ENCODE measurements at regions not wholly inside any gene's neighbourhood (a gene's known extent, or its start where the extent isn't known, plus 50 kb on each side); places are given as distances from the start of the nearest gene placed in this dataset.

DNA sequence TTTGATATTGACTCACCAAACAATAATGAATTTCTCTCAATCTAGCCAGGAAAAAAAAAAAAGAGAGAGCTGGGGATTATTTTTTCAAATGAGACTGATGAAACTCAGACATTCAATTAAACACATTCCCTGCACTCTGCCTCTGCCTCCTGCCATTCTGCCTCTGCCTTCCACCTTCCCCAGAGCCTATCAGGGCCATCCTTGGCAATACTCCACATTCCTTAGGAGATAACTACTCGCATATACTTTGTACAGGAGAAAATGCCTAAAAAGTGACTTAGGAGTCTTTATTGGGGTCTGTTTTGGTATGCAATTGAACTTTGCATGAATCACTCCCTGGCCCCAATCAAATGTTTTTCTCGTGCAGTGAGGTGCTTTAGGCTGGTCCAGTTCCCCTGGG is 246.6 kb upstream of the PLET1 start:
- TF ChIP-seq NR2C2 (CRISPR knock-in tag; IDR thresholded peaks at IDR 0.05) = no peak
- TF ChIP-seq, protein P1, sequence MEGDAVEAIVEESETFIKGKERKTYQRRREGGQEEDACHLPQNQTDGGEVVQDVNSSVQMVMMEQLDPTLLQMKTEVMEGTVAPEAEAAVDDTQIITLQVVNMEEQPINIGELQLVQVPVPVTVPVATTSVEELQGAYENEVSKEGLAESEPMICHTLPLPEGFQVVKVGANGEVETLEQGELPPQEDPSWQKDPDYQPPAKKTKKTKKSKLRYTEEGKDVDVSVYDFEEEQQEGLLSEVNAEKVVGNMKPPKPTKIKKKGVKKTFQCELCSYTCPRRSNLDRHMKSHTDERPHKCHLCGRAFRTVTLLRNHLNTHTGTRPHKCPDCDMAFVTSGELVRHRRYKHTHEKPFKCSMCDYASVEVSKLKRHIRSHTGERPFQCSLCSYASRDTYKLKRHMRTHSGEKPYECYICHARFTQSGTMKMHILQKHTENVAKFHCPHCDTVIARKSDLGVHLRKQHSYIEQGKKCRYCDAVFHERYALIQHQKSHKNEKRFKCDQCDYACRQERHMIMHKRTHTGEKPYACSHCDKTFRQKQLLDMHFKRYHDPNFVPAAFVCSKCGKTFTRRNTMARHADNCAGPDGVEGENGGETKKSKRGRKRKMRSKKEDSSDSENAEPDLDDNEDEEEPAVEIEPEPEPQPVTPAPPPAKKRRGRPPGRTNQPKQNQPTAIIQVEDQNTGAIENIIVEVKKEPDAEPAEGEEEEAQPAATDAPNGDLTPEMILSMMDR (IDR thresholded peaks at IDR 0.05) = no peak
- no peak for TF ChIP-seq NFYB (CRISPR knock-in tag; conservative IDR thresholded peaks at IDR 0.05; ENCODE audit: low read depth)
- TF ChIP-seq, protein P2, sequence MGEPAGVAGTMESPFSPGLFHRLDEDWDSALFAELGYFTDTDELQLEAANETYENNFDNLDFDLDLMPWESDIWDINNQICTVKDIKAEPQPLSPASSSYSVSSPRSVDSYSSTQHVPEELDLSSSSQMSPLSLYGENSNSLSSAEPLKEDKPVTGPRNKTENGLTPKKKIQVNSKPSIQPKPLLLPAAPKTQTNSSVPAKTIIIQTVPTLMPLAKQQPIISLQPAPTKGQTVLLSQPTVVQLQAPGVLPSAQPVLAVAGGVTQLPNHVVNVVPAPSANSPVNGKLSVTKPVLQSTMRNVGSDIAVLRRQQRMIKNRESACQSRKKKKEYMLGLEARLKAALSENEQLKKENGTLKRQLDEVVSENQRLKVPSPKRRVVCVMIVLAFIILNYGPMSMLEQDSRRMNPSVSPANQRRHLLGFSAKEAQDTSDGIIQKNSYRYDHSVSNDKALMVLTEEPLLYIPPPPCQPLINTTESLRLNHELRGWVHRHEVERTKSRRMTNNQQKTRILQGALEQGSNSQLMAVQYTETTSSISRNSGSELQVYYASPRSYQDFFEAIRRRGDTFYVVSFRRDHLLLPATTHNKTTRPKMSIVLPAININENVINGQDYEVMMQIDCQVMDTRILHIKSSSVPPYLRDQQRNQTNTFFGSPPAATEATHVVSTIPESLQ (CRISPR knock-in tag; IDR thresholded peaks at IDR 0.05) = no peak
- TF ChIP-seq NFE2L1 (CRISPR knock-in tag; IDR thresholded peaks at IDR 0.05) = no peak
- TF ChIP-seq ATF3 (CRISPR knock-in tag; conservative IDR thresholded peaks at IDR 0.05) = no peak
- no peak for TF ChIP-seq USF1 (CRISPR knock-in tag; IDR thresholded peaks at IDR 0.05)
- TF ChIP-seq IRF2 (CRISPR knock-in tag; IDR thresholded peaks at IDR 0.05; ENCODE audit: borderline replicate concordance, low read depth) = no peak
- TF ChIP-seq ZNF317 (CRISPR knock-in tag; IDR thresholded peaks at IDR 0.05; ENCODE audit: borderline replicate concordance, low read depth) = no peak
- TF ChIP-seq, protein P3, sequence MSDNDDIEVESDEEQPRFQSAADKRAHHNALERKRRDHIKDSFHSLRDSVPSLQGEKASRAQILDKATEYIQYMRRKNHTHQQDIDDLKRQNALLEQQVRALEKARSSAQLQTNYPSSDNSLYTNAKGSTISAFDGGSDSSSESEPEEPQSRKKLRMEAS (CRISPR knock-in tag; IDR thresholded peaks at IDR 0.05) = no peak

All from WTC11 (cell line).